Tibial nerve (tissue), 4 donors: ENCODE measurements at regions not wholly inside any gene's neighbourhood (a gene's known extent, or its start where the extent isn't known, plus 50 kb on each side); places are given as distances from the start of the nearest gene placed in this dataset.
A peak's percentile ranks its signal among the peaks of the same experiment; 100 is the strongest.

Experiments used
- DNase-seq, 2 donors: peaks; one replicate each; pipeline ENCODE4 v3.0.0-alpha.2; 2019; ENCODE audit warnings: low spot score in 2 of 2
- H3K27ac ChIP-seq, 4 donors: fragments of 200-600 bp; sonication (generic) in 3 of 4; one replicate each; pipeline ENCODE4 v1.5.1; 2017 to 2019; ENCODE audit warnings: mild to moderate bottlenecking in 1 of 4
- H3K27me3 ChIP-seq, 2 donors: fragments of 200-600 bp; sonication (generic) in 1 of 2; one replicate each; pipeline versions ENCODE4 v1.5.1 to v1.6.0; 2017 to 2019
- H3K36me3 ChIP-seq, 3 donors: fragments of 200-600 bp; sonication (generic); one replicate each; pipeline ENCODE4 v1.5.1; 2018 to 2019
- H3K4me1 ChIP-seq, 4 donors: fragments of 200-600 bp; sonication (generic) in 3 of 4; one replicate each; pipeline ENCODE4 v1.5.1; 2017 to 2019
- H3K4me3 ChIP-seq, 4 donors: fragments of 200-600 bp; sonication (generic) in 3 of 4; one replicate each; pipeline ENCODE4 v1.5.1; 2017 to 2019; ENCODE audit warnings: mild to moderate bottlenecking in 1 of 4, moderate library complexity in 1 of 4
- H3K9me3 ChIP-seq, 4 donors: fragments of 200-600 bp; sonication (generic) in 3 of 4; one replicate each; pipeline ENCODE4 v1.5.1; 2017 to 2019
- EP300 ChIP-seq, 2 donors: sonication (generic); formaldehyde crosslinking; IDR thresholded peaks; one replicate each; pipeline ENCODE4 v1.6.1; 2017; ENCODE audit warnings: antibody characterized with exemption in 2 of 2, mild to moderate bottlenecking in 1 of 2
- POLR2A ChIP-seq, 2 donors: fragments of 450-650 bp; IDR thresholded peaks; one replicate each; pipeline ENCODE4 v1.6.1; 2017; ENCODE audit warnings: antibody characterized with exemption in 2 of 2, mild to moderate bottlenecking in 2 of 2, moderate library complexity in 2 of 2
- WGBS, 2 donors: methylation state at CpG; one replicate each; pipeline ENCODE4 v1.1.5; 2018; 5-methylcytosine and 5-hydroxymethylcytosine counted together
- TF ChIP-seq, protein P1 (sequence below), 5 experiments: fragments of 200-600 bp in 3 of 5; fragments of 450-650 bp in 2 of 5; sonication (generic) in 3 of 5; IDR thresholded peaks; one replicate each; pipeline ENCODE4 v1.5.1; 2016 to 2019; ENCODE audit warnings: antibody characterized with exemption in 5 of 5, mild to moderate bottlenecking in 3 of 5, moderate library complexity in 2 of 5

DNA sequence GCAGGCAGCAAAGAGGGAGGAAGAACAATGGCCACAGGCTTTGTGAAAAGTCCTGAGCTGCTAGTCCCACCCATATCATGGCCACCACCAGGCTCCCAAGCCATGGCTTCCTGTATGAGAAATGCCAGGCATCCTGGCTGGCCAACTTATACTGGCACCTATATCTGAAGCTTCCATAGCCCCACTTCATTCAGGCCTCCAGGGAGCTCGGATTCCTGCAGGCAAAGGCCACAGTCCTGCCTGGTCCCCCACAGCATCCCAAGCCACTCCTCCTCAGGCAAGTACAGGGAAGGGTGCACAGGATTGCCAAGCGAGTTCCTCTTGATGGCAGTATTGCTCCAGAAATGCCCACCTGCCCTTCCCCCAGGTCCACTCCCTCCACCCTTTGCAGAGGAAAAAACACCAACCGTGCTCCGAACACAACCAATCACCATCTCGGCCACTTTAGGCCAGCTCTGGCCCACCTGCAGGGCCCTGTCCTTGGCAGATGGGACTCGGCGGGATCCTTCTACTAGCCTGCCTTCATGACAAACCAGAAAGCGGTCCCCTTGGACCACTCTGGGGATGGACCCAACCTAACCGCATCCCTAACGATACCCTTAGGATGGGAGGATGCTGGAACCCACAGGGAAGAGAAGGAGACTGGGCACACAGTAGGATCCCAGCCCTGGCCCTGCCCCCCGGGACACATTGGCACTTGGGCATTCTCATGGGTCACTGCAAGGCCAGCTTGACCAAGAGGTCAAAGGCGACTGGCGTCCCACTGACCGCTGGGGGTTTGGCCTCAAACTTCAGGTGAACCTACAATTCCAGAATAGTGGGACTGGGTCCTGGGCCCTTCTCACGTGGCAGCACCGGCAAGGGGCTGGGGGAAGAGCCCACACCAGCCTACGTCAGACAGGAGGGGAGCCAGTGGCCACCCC is 220.4 kb upstream of the AGTR2 start:
- Histone ChIP-seq H3K27ac (no peak overlapping the region), H3K9me3 (no peaks in the 10 kb centered on the region), H3K36me3 (no peaks in the 10 kb centered on the region), H3K27me3 (no peaks in the 10 kb centered on the region), H3K4me3 (no peak overlapping the region), H3K4me1 (no peaks in the 10 kb centered on the region)
- TF ChIP-seq, protein P1, sequence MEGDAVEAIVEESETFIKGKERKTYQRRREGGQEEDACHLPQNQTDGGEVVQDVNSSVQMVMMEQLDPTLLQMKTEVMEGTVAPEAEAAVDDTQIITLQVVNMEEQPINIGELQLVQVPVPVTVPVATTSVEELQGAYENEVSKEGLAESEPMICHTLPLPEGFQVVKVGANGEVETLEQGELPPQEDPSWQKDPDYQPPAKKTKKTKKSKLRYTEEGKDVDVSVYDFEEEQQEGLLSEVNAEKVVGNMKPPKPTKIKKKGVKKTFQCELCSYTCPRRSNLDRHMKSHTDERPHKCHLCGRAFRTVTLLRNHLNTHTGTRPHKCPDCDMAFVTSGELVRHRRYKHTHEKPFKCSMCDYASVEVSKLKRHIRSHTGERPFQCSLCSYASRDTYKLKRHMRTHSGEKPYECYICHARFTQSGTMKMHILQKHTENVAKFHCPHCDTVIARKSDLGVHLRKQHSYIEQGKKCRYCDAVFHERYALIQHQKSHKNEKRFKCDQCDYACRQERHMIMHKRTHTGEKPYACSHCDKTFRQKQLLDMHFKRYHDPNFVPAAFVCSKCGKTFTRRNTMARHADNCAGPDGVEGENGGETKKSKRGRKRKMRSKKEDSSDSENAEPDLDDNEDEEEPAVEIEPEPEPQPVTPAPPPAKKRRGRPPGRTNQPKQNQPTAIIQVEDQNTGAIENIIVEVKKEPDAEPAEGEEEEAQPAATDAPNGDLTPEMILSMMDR (IDR thresholded peaks at IDR 0.05): peak in 4 of 5 experiments; percentile 32 to 69 (median 37)
- TF ChIP-seq EP300 (IDR thresholded peaks at IDR 0.05): no peak
- DNase-seq: no peak
- 55 to 89% methylated on average over 8 to 17 of the region's 17 CpGs for WGBS, 2 donors

DNA sequence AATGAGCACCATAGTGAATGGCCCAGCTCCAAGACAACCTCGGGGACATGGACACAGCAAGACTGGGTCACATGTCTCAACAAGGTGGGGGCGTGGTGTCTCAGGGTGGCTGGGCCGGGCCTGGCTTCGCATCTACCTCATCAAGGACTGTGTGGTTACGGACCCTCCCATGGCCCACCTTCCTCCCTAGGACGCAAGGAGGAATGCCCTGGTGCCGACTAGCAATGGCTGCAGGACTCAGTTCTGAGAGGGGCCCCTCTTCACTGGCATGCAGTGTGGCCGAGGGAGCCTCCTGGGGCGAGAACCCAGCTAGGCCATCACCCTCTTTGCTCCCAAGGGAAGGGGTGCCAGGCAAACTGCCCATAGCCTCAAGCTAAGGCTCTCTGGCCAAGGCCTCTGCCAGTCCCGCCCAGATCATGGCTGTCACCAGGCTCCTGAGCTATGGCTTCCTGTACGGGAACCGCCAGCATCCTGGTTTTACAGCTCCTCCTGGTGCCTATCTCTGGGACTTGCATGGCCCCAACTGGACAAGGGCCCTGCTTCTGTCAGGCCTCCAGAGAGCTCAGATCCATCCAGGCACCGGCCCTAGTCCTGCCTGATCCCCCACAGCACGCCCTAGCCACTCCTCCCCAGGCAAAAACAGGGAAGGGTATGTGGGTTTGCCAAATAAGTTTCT is 218.0 kb upstream of the AGTR2 start:
- no peaks in the 10 kb centered on the region for H3K36me3 ChIP-seq
- WGBS, 2 donors: 59 to 90% methylated on average over 2 to 12 of the region's 14 CpGs
- no peaks in the 10 kb centered on the region for H3K27me3 ChIP-seq
- DNase-seq: no peak
- H3K4me1 ChIP-seq: no peaks in the 10 kb centered on the region
- H3K9me3 ChIP-seq: no peaks in the 10 kb centered on the region
- no peak overlapping the region for H3K4me3 ChIP-seq
- TF ChIP-seq POLR2A (IDR thresholded peaks at IDR 0.05) (no peak), EP300 (IDR thresholded peaks at IDR 0.05) (no peak)
- TF ChIP-seq, protein P1 (IDR thresholded peaks at IDR 0.05): no peak
- H3K27ac ChIP-seq: no peak overlapping the region

DNA sequence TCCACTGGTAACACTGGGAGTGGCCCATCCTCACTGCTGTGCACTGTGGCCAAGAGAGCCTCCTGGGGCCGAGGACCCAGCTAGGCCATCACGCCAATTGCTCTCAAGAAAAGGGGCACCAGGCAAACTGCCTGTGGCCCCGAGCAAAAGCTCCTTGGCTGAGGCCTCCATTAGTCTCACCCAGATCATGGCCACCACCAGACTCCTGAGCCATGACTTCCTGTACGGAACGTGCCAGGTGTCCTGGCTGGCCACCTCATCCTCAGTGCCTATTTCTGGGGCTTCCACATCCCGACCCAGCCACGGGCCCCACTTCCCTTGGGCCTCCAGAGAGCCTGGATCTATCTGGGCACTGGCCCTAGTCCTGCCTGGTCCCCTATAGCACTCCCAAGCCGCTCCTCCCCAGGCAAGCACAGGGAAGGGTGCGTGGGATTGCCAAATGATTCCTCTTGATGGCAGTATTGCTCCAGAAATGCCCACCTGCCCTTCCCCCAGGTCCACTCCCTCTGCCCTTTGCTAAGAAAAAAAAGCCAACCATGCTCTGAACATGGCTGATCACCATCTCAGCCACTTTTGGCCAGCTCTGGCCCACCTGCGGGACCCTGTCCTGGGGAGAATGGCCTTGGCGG is 212.6 kb upstream of the AGTR2 start:
- H3K4me3 ChIP-seq: no peak overlapping the region
- 60 to 93% methylated on average over 4 to 8 of the region's 11 CpGs for WGBS, 2 donors
- H3K27ac ChIP-seq: no peak overlapping the region
- H3K9me3 ChIP-seq: no peaks in the 10 kb centered on the region
- no peaks in the 10 kb centered on the region for H3K36me3 ChIP-seq
- DNase-seq: no peak
- H3K27me3 ChIP-seq: peaks cover 0 to 28% of the 10 kb centered on the region in 2 donors
- TF ChIP-seq, protein P1 (IDR thresholded peaks at IDR 0.05): no peak
- no peaks in the 10 kb centered on the region for H3K4me1 ChIP-seq

DNA sequence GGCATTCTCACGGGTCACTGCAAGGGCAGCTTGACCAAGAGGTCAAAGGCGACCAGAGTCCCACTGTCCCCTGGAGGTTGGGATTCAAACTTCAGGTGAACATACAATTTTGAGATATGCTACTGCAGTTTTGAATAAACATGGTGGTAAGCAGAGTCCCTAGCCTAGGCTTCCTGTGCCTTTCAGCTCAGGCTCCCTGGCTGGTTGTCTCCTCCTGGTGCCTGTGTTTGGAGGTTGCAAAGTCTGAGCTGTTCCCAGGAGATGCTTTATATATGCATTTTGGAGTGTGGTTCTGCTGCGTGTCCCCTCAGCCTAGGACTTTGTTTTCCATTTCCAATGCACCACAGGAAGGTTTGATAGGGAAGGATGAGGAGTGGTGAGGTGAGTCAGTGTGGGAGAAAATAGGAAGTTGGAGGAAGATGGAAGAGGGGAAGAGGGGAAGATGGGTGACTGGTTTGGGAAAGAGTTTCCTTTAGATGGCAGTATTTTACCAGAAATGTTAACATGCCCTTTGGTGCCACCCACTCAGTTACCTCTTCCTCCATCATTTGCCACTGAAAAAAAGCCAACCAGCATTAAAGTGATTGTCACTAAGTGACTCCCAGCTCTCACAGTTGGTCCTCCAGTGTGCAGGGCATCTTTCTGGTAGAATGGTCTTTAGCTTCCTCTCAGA is 211.7 kb upstream of the AGTR2 start:
- H3K27me3 ChIP-seq: peaks cover 0 to 33% of the 10 kb centered on the region in 2 donors
- H3K27ac ChIP-seq: no peak overlapping the region
- TF ChIP-seq EP300 (IDR thresholded peaks at IDR 0.05): no peak
- TF ChIP-seq, protein P1 (IDR thresholded peaks at IDR 0.05): no peak
- no peak for TF ChIP-seq POLR2A (IDR thresholded peaks at IDR 0.05)
- no peaks in the 10 kb centered on the region for H3K36me3 ChIP-seq
- H3K4me1 ChIP-seq: no peaks in the 10 kb centered on the region
- H3K9me3 ChIP-seq: no peaks in the 10 kb centered on the region
- no peak overlapping the region for H3K4me3 ChIP-seq
- DNase-seq: no peak
- WGBS, 2 donors: 76 to 93% methylated on average over 3 of the region's 3 CpGs
